Fibroblast of skin of left biceps (primary cell): ENCODE measurements at regions not wholly inside any gene's neighbourhood (a gene's known extent, or its start where the extent isn't known, plus 50 kb on each side); places are given as distances from the start of the nearest gene placed in this dataset.
"Not testable (repeated sequence)": the region's sequence is repeated elsewhere in the genome, so short reads cannot be mapped to it uniquely, and the experiment has no call there.

ENCODE experiments used
- DNase-seq, 2 experiments: peaks; one replicate each; pipeline ENCODE4 v3.0.0-alpha.2; 2013; ENCODE audit warnings: low read depth in 2 of 2

- DNase-seq, result no peak
Observed at GRCh38 chr12:7591531-7591930, 74.2 kb downstream of the APOBEC1 start.

- not testable (repeated sequence) for DNase-seq
Observed at GRCh38 chr12:7590085-7590484, 75.6 kb downstream of the APOBEC1 start.

GRCh38 chr12:7588742-7589329, 76.9 kb downstream of the APOBEC1 start:
- DNase-seq, result peak; percentile 13 to 15

GRCh38 chr12:7584137-7584536, 80.6 kb upstream of the CD163 start:
- not testable (repeated sequence) for DNase-seq

GRCh38 chr12:7583471-7583870, 79.9 kb upstream of the CD163 start:
- DNase-seq, result no peak

GRCh38 chr12:7582796-7583195, 79.2 kb upstream of the CD163 start:
- no peak for DNase-seq

- no peak for DNase-seq
Observed at GRCh38 chr12:7581625-7582024, 78.0 kb upstream of the CD163 start.

GRCh38 chr12:7581046-7581445, 77.5 kb upstream of the CD163 start:
- no peak for DNase-seq

GRCh38 chr12:7571257-7571656, 67.7 kb upstream of the CD163 start:
- no peak for DNase-seq

GRCh38 chr12:7557227-7557626, 53.6 kb upstream of the CD163 start:
- no peak for DNase-seq

- DNase-seq, result peak; percentile 43 to 45
Observed at GRCh38 chr12:7555752-7556151, 52.2 kb upstream of the CD163 start.

- DNase-seq, result not testable (repeated sequence)
Observed at GRCh38 chr12:7554831-7555230, 51.3 kb upstream of the CD163 start.
